Right forelimb (tissue), 1 donor: ENCODE measurements at regions not wholly inside any gene's neighbourhood (a gene's known extent, or its start where the extent isn't known, plus 50 kb on each side); places are given as distances from the start of the nearest gene placed in this dataset.

ENCODE experiments used
- DNase-seq: peaks from one replicate; pipeline ENCODE4 v3.0.0-alpha.2; 2018

DNA sequence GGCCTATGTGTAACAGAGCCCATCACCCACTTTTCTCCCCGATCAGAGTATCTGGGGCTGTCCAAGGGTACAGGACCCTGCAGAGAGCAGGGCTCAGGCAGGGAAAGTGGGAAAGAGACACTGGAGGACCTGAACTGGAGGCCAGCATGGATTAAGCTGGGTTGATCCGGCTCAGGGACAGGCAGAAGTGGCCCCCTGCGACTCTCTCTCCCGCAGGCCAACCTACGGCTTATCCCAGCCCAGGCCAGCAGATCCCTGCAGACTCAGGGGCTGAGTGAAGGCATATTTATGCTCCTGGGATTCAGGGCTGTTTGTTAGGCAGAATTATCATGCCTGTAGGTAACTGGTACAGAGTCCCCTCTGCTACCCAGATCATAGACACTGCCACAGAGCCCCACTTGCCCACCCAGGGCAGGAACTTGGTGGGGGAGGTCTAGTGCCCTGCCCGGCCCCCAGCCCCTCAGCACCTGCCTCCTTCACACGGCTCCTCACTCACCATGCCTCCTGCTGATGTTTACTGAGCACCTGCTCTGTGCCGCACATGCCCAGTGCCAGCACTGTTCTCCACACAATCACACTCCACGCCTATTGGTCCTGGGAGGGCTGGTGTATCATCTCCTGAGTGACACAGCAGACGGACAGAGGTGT lies 87.3 kb downstream of the ADRA2C start:
- no peak for DNase-seq

DNA sequence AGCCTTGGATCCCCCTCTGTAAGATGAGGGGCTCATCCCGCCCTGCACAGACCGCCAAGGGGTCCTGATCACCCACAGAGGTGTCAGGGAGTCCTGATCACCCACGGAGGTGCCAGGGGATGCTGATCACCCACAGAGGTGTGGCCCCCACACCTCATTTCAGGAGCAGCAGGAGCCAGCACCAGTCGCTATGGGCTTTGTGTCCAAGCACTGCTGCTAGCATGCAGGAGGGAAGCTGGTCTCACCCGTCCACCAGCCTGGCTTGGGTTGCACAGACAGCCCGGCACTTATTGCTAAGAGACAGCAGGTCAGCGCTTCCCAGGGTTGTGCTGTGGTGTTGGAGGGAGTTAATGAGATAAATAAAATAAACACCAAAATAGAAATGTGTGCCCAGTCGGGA lies 88.5 kb downstream of the ADRA2C start:
- no peak for DNase-seq

DNA sequence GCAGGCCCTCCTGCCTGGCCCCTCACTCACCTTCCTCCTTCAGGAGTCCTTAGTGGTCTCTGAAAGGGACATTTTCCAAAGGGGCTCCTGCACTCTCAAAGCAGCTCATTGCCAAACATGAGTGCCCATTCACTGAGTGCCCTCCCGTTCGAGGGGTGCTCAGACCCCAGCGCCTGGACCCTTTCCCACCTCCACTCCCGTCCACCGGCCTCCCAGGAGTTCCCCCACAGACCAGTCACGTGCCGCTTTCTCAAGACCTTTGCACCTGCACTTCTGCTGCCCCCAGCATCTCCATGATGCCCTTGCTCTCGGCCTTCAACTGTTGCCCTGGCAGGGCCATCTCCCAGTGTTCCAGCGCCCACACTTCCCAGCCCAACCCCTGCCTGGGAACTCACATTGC lies 89.5 kb downstream of the ADRA2C start:
- DNase-seq, result no peak

DNA sequence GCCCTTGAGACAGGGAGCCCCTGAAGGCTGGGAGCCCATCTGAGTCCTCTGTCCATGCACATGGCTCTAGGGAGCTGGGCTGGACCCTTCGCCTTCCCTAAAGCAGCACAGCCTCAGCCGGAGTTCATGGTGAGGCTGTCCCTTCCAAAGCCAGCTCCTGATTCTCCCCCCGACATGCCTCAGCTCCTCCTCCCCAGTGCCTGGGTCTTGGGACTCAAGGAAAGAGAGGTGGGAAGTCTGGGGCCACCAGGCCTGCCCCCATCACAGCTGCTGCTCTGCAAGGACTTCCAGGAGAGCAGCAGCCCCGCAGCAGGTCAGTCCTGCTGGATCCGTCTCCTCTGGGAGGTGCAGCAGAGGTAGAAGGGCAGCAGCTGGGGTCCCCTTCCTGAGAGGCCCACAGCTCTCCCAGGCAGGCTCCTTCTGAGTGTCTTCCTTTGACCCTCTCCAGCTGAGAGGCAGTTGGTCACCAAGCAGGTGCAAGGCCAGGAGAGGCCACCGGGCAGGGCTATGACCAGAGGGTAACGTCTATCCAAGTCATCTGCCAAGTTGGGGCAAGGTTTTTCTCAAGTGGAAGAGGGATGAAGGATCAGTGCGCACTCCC lies 90.5 kb downstream of the ADRA2C start:
- DNase-seq, result no peak

DNA sequence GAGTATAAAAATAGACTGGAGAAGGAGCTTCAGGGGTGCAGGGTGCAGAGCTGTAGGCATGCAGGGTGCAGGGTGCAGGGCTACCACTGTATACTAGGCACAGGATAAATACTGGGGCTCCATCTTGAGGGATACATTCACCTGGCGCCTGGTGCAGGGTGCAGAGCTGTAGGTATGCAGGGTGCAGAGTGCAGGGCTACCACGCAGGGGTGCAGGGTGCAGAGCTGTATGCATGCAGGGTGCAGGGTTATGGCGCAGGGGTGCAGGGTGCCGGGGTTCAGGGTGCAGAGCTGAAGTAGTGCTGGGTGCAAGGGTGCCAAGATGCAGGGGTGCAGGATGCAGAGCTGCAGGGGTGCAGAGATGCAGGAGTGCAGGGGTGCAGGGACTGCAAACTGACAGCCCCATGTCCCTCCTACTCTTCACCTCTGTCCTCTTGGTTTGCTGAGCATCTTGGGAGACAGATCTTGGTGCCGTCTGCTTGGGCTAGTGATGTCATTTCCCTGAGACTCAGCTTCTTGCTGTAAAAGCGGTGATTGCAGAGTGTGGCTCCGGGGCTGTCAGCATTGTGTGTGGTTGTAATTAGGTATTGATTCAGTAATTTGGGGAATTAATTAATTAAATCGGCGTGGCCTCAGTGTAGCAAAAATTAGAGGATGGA lies 91.2 kb downstream of the ADRA2C start:
- no peak for DNase-seq

DNA sequence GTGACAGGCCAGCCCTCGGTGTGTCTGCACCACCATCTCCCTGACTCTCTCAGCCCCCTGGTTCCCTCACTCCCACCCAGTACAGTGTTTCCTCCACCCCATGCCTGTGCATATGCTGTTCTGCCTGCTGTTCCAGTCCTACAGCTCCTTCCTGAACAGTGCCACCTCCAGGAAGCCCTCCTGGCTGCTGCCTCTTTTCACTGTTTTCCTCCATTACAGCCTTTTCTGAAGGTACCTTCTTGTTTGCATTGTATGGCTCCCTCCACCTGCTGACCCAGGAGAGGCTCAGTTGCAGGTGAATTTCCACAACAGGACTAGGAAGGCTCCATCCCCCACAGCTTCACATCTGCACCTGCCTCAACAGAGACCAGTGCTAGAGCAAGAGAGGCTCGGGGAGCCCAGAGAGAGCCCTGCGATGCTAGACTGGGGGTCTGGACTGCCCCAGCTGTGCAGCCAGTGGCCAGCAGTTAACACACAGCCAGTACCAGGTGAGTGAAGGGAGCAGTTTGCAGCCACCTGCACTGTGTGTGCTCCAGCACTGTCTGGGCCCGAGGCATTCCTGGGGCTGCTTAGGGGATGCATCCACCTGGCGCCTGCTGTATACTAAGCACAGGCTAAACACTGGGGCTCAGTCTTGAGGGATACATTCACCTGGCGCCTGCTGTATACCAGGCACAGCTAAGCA lies 92.0 kb downstream of the ADRA2C start:
- no peak for DNase-seq

DNA sequence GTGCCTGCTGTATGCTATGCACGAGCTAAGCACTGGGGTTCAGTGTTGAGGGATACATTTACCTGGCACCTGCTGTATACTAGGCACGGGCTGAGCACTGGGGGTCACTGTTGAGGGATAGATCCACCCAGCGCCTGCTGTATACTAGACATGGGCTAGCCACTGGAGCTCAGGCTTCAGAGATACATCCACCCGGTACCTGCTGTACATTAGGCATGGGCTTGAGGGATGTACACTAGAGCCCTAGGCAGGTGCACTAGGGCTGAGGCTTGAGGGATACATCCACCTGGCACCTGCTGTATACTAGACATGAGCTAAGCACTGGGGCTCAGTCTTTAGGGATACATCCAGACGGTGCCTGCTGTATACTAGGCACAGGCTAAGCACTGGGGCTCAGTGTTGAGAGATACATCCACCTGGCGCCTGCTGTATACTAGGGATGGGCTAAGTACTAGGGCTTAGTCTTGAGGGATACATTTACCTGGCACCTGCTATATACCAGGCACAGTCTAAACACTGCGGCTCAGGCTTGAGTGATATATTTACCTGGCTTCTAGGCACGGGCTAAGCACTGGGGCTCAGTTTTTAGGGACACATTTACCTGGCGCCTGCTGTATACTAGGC lies 92.7 kb downstream of the ADRA2C start:
- DNase-seq, result no peak

DNA sequence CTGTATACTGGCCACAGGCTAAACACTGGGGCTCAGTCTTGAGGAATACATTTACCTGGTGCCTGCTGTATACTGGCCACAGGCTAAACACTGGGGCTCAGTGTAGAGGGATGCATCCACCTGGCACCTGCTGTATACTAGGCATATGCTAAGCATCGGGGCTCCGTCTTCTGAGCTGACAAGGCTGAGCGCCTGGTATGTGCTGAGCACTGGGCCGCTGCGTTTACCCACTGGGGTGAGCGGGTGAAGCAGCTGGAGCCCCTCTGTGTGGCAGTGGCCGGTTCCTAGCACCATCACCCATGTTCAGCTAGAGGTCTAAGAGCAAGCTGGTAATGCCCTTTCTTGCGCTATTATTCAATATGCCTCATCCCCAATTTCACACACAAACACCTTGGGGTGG lies 93.4 kb downstream of the ADRA2C start:
- DNase-seq, result no peak

DNA sequence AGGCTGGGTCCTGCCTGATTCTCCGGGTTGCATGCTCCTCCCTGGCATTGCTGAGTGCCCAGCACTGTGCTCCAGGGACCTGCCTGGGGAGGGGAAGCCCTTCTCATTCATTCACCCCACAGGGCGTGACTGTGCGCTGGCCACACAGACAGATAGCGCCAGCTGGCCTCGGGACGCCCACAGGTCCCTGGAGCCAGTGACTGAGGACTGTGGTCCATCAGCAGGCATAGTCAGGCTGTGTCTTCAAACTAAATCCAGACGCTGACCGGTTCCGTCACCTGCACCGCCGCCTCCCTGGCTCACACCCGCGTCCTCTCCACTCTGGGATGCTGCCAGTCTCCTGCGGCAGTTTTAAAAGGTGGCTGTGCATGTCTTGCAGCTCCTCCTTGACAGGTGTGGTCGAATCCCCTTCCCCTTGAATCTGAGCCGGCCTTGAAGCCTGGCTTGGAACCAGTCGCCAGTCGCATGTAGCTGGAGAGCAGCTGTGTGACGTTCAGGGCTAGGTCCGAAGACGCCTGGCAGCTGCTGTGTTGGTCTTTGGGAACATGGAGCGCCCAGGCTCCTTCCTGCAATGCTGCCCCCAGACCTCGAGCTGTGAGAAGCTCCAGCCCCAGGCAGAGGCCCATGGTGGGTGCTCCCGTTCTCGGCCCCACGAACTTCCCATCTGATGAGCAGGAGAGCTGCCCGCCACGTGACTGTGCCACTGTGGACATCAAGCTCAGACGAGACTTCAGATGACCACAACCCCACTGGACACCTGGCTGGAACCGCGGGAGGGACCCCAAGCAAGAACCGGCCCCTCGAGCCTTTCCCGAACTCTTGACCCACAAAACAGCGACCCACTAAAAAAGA lies 94.1 kb downstream of the ADRA2C start:
- DNase-seq, result no peak

DNA sequence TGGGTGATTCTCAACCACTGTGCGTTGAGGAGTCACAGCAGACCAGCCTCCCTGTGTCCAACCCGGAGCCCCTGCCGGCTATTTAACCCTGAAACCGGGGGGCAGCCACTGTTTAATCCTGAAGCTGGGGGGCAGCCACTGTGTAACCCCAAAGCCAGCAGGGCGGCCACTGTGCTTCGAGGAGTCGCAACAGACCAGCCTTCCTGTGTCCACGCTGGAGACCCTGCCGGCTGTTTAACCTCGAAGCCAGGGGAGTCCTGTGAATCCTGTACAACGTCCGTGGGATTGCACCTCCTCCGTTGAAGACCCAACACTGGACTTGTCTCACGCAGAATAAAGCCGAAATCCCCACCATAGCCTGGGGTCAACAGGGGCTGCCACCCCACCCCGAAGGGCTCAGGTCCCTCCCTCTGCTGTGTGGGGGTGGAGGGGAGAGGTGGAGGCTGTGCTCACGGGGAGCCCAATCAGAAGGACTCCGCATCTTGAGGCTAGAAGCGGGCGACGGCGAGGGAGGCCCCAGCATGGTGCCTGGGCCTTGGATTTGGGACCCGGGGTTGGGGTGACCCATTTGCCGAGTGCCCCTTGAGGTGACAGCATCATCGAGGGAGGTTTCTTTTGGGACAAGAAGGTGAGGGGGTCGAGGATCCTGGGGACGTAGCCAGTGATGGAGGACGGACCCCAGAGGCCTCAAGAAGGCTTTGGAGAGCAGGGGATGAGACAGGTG lies 94.9 kb downstream of the ADRA2C start:
- no peak for DNase-seq

DNA sequence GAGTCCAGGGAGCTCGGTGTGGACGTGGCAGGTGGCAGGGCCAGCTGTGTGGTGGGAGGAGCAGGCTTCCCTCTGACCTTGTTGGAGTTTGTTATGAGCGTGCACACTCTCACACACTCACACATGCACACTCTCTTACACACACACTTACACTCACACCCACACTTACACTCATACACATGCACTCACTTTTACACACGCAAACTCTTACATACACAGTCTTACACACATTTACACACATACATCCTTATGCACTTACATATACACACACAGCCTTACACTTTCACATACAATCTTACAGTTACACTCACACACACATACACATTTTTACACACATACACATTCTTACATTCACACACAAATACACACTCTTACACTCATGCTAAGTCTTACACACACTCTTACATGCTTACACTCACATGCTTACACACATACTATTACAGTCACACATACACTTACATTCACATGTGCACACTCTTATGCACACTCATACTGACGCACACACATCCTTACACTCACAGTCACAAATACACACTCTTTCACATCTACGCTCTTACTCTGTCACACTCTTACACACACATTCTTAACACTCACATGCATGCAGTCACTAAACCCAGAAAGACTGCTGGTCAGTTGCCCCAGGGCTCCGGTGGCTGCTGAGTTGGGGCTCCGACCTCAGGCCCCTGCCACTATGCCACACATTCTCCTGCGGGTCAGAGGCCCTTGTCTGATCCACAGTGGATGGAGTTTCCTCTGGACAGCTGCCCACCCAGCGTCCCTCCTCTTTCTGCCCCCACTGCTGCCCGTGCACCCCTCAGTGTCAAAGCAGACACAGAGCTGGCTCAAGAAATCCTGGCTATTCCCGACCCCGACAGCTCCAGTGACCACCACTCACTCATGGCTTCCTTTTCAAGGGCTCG lies 95.8 kb downstream of the ADRA2C start:
- DNase-seq, result no peak

DNA sequence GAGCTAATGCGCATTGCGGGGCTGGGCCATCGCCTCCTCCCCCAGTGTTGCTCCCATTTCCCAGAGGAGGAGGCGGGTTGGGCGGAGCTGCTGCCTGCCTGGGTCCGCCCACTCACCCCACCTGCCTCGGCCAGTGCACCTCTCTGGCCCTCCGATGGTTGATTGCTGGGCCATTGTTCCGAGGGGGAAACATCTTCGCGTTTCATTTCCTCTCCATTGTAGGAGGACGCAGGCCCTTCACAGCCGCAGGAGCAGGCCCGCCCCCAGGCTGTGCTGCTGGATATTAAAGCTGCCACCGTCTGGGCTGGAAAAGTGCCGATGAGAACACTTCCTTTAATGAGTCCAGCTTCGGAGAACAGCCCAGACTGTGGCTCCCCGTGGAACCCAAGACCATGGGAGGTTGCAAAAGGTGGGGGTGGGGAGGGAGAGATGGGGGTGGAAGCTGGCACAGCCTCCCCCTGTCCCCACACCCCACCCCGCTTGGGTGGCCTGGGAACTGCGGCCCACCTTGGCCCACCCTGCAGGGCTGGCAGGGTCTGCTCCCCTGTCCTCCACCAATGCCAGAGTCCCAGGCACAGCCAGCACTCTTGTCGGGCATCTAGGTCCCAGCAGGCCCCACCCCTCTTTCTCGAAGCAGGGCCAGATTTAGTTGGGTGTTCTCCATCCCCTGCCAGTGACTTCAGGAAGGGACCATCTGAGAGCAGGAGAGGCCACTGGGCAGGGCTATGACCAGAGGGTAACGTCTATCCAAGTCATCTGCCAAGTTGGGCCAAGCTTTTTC lies 96.6 kb downstream of the ADRA2C start:
- DNase-seq, result no peak

DNA sequence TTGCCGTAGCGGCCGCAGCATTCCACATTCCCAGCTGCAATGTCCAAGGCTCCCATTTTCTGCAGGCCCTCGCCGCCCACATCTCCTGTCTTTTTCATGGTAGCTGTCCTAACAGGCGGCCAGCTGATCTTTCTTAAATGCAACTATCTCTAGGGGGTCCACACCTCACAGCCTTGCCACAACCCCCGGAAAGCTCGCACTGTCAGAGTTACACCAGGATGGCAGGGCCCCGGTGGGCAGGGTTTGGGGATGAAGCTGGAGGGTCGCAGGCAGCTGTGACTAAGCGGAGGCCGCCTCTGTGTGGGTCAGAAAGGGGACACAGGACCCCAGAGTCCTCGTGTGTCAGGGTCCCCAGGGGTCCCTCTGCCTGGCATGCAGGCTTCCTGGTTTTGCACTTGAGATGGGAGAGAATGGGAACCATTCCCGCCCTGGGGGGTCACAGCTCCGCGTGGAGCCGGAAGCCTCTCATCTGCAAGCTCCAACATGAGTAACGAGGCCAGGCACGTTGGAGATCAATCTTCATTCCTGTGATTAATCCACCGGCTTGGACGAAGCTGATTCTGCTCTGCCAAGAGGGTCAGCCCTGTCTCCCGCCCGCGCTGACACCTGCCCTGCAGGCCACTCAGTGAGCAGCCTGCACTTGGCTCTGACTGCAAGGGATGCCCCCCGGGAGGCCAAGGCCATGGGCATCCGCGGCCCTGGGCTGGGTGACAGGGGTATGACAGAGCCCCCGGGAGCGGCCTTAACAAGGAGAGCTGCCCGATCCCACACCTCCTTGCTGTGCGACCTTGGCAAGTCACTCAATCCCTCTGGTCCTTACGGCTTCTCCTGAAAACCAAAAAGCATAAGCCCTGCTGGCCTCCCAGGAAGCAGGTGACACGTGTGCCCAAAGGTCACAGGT lies 97.9 kb downstream of the ADRA2C start:
- DNase-seq, result peak; percentile 17

DNA sequence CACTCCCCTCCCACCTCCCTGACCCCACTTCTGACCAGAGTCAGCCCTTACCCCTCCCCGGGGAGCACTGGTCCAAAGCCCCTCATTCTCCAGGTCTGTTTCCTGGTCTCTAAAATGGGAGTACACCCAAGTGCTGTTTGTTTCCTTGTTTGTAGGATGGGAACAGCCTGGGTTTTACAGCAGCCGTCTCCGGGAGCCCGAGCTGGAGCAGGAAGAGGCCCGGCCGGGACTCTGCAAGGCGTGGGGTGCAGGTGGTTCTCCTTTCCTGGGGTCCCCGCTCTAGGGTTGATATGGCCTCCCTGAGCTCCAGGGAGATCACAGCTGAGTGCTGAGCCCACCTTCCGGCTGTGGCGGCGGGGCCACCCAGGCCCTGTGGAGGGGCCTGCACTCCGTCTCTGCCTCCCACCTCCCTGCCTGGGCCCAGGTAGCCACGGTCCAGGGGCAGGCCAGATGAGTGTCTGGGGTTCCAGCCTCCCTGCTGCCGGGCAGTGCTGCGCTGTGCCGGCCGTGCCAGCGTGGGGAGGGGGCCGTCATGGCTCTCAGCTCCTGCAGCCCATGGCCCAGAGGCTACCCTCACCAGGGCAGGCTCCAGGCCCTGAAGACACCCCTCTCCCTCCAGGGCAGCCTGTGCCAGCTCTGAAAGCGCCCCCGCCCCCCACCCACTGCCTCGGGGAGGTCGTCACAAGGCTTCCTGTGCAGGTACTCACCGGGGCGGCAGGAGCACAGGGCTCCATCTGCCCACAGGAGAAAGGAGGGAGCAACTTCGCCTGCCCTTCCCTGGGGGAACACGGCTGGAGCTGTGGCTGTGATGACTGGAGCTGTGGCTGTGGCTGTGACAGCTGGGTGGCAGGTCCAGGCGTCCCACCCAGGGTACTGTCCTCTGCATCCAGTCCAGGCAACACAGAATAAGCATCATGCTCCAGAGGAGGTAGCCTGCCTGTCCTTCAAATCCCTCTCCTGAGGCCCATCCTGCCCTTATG lies 98.8 kb downstream of the ADRA2C start:
- peak; percentile 33 for DNase-seq

DNA sequence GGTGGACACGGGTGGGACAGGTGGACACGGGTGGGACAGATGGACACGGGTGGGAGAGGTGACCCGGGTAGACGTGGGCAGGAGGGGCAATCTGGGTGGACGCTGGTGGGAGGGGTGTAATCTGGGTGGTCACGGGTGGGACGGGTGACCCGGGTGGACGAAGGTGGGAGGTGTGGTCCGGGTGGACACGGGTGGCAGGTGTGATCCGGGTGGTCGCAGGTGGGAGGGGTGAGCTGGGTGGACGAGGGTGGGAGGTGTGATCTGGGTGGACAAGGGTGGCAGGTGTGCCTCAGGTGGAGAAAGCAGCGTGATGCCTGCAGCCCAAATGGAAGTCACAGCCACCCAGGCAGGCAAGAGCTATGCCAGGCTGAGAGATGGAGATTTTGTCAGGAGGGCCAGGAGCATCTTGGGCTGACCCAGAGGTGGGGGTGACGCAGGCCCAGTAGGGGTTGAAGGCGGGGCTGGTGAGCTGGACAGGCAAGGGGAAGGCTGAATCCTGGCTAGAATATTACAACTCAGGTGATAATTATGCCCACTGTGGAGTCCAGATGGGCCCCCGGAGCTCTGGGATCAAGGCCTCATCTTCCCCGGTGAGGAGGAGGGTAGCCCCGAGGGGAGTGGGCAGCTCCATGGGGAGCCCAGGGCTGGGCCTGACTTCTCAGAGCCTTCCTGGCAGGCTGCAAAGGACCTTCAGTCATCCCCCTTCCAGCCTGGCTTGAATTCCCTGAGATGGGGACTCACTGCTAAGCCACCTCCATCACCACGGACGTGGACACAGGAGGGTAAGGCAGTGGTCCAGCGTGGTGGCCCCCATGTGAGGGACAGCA lies 100.0 kb downstream of the ADRA2C start:
- peak; percentile 33 for DNase-seq

DNA sequence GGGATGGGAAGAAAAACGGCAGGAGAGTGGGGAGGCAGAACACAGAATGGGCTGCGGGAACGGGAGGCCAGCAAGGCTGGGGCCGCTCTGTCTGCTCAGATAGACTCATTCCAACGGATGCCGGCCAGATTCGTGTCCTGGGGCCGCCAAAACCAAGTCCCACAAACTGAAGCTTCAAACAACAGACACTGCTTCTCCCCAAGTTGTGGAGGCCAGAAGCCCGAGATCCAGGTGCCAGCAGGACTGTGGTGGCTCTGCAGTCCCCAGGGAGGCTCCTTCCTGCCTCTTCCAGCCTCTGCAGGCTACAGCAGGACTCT lies 100.6 kb downstream of the ADRA2C start:
- DNase-seq, result no peak
